HepG2 (cell line): ENCODE measurements at regions not wholly inside any gene's neighbourhood (a gene's known extent, or its start where the extent isn't known, plus 50 kb on each side); places are given as distances from the start of the nearest gene placed in this dataset.

Experiments used
- ATAC-seq: fragments of 200-7000 bp; cut with Tn5 transposase; 3 replicates; pipeline ENCODE4 v1.9.1; 2020; ENCODE audit warnings: mild to moderate bottlenecking, moderate library complexity
- BruUV-seq: library from RNA; stranded (reverse); fragments of 400-500 nt; replicated peaks from 2 replicates; lab custom pipeline; 2021; lab: Mats Ljungman, UMichigan
- CTCF ChIA-PET: fragments of 300-600 bp; formaldehyde crosslinking; extraction: SDS; loops from one replicate; lab custom pipeline; 2021; ENCODE audit warnings: low total read pairs, inconsistent platforms, low intra/inter-chr PET ratio; lab: Yijun Ruan, JAX
- POLR2A ChIA-PET: fragments of 350-600 bp; sonication (Branson Sonifier 250); formaldehyde crosslinking; loops from one replicate; lab custom pipeline; 2020; ENCODE audit warnings: antibody characterized with exemption, inconsistent platforms; lab: Yijun Ruan, JAX
- DNase-seq: peaks from one replicate; pipeline ENCODE4 v3.0.0-alpha.2; 2015; ENCODE audit warnings: low spot score
- FAIRE-seq: peaks from 3 replicates; lab custom pipeline; 2011; peaks lifted over from hg19 to GRCh38; lab: Jason Lieb, UNC
- H2AFZ ChIP-seq: one replicate; pipeline ENCODE4 v1.6.1; 2011; ENCODE audit warnings: low read length, inconsistent platforms
- H3K27ac ChIP-seq: fragments of 300-600 bp; 3 replicates; pipeline ENCODE4 v1.8.0; 2011; ENCODE audit warnings: mixed run types, mild to moderate bottlenecking, mixed read lengths, low read length, inconsistent platforms; ENCODE audit not compliant: insufficient read depth; ENCODE audit errors: extremely low read length
- H3K27me3 ChIP-seq, 2 experiments: fragments of 200-600 bp in 1 of 2; 2 replicates in 1 of 2; 3 replicates in 1 of 2; pipeline versions ENCODE4 v1.6.0 to v1.8.0; 2011; ENCODE audit warnings: low read length in 2 of 2, mild to moderate bottlenecking in 2 of 2, moderate library complexity in 2 of 2, inconsistent platforms in 1 of 2; ENCODE audit not compliant: insufficient read depth in 2 of 2, control insufficient read depth in 1 of 2
- H3K36me3 ChIP-seq, 2 experiments: fragments of 200-600 bp in 1 of 2; replicated peaks in 1 of 2; 2 replicates in 1 of 2; 3 replicates in 1 of 2; pipeline versions ENCODE4 v1.5.1 to v1.8.0; 2011; ENCODE audit warnings: low read length in 2 of 2, inconsistent platforms in 1 of 2; ENCODE audit not compliant: insufficient read depth in 2 of 2, control insufficient read depth in 1 of 2
- H3K4me1 ChIP-seq: 2 replicates; pipeline ENCODE4 v1.5.1; 2012; ENCODE audit warnings: low read length, inconsistent platforms; ENCODE audit not compliant: insufficient read depth
- H3K4me2 ChIP-seq: 2 replicates; pipeline ENCODE4 v1.6.0; 2011; ENCODE audit warnings: low read depth, low read length, inconsistent platforms
- H3K4me3 ChIP-seq, 3 experiments: fragments of 200-600 bp in 1 of 3; sonication (generic), shearing (Covaris generic) in 1 of 3; replicated peaks in 1 of 3; 2 replicates each; pipeline ENCODE4 v1.5.1; 2011 to 2016; ENCODE audit warnings: low read length in 3 of 3, inconsistent platforms in 2 of 3, low read depth in 2 of 3, mild to moderate bottlenecking in 2 of 3, control low read depth in 1 of 3, mixed read lengths in 1 of 3; ENCODE audit not compliant: insufficient read depth in 1 of 3
- H3K79me2 ChIP-seq: one replicate; pipeline ENCODE4 v1.6.1; 2011; ENCODE audit warnings: low read length, inconsistent platforms; ENCODE audit not compliant: insufficient read depth
- H3K9ac ChIP-seq: 2 replicates; pipeline ENCODE4 v1.6.0; 2011; ENCODE audit warnings: mild to moderate bottlenecking, low read depth, low read length, inconsistent platforms; ENCODE audit not compliant: insufficient read depth
- H3K9me3 ChIP-seq: 2 replicates; pipeline ENCODE4 v1.5.1; 2012; ENCODE audit warnings: mild to moderate bottlenecking, low read length
- H4K20me1 ChIP-seq: 2 replicates; pipeline ENCODE4 v1.6.0; 2011; ENCODE audit warnings: inconsistent platforms, mild to moderate bottlenecking, low read length, moderate library complexity; ENCODE audit not compliant: insufficient read depth
- AHR ChIP-seq: IDR thresholded peaks from 2 replicates; pipeline ENCODE4 v1.6.1; 2018; ENCODE audit warnings: missing genetic modification reagents, missing compliant biosample characterization
- BATF2 ChIP-seq: sonication (generic); formaldehyde crosslinking; IDR thresholded peaks from 2 replicates; pipeline ENCODE4 v1.8.0; 2022; ENCODE audit warnings: mild to moderate bottlenecking, missing genetic modification reagents, moderate library complexity
- CREM ChIP-seq, 2 experiments: sonication (generic) in 1 of 2; formaldehyde crosslinking in 1 of 2; IDR thresholded peaks; 2 replicates each; pipeline versions ENCODE4 v1.4.0 to v1.6.1; 2016 to 2020; ENCODE audit warnings: antibody characterized with exemption in 1 of 2, mild to moderate bottlenecking in 1 of 2, missing genetic modification reagents in 1 of 2
- FOXO4 ChIP-seq: sonication (generic); formaldehyde crosslinking; conservative IDR thresholded peaks from 2 replicates; pipeline ENCODE4 v1.8.1; 2023; ENCODE audit warnings: missing genetic modification reagents
- HCFC1 ChIP-seq: fragments of 150-350 bp; IDR thresholded peaks from 2 replicates; pipeline ENCODE4 v1.6.1; 2014; ENCODE audit warnings: low read depth, low read length
- MAFG ChIP-seq: sonication (generic); formaldehyde crosslinking; IDR thresholded peaks from 2 replicates; pipeline ENCODE4 v1.5.1; 2020; ENCODE audit warnings: mild to moderate bottlenecking, missing genetic modification reagents
- MTA1 ChIP-seq: sonication (generic); formaldehyde crosslinking; IDR thresholded peaks from 2 replicates; pipeline ENCODE4 v1.4.0; 2020; ENCODE audit warnings: missing genetic modification reagents, mild to moderate bottlenecking, borderline replicate concordance
- RFX1 ChIP-seq: fragments of 450-650 bp; IDR thresholded peaks from 2 replicates; pipeline ENCODE4 v1.6.1; 2017
- TAF1 ChIP-seq: sonication (generic); formaldehyde crosslinking; IDR thresholded peaks from 2 replicates; pipeline ENCODE4 v1.4.0; 2020; ENCODE audit warnings: missing genetic modification reagents
- ZBED4 ChIP-seq: sonication (generic); formaldehyde crosslinking; IDR thresholded peaks from 2 replicates; pipeline ENCODE4 v1.4.0; 2020; ENCODE audit warnings: missing genetic modification reagents, borderline replicate concordance
- ZBTB21 ChIP-seq: sonication (generic); formaldehyde crosslinking; IDR thresholded peaks from 2 replicates; pipeline ENCODE4 v1.4.0; 2020; ENCODE audit warnings: missing genetic modification reagents
- ZBTB39 ChIP-seq: sonication (generic); formaldehyde crosslinking; IDR thresholded peaks from 2 replicates; pipeline ENCODE4 v1.5.0; 2020; ENCODE audit warnings: missing genetic modification reagents
- ZNF24 ChIP-seq: fragments of 450-650 bp; IDR thresholded peaks from 2 replicates; pipeline ENCODE4 v1.6.1; 2017; ENCODE audit warnings: antibody characterized with exemption, mild to moderate bottlenecking
- ZNF329 ChIP-seq: sonication (generic); formaldehyde crosslinking; IDR thresholded peaks from 2 replicates; pipeline ENCODE4 v1.9.0; 2021; ENCODE audit warnings: low read depth, mild to moderate bottlenecking, missing genetic modification reagents
- ZNF639 ChIP-seq: conservative IDR thresholded peaks from 2 replicates; pipeline ENCODE4 v1.6.1; 2018; ENCODE audit warnings: missing genetic modification reagents
- ZNF777 ChIP-seq: sonication (generic); formaldehyde crosslinking; IDR thresholded peaks from 2 replicates; pipeline ENCODE4 v1.4.0; 2020; ENCODE audit warnings: missing genetic modification reagents
- WGBS: methylation state at CpG from one replicate; pipeline ENCODE4 v1.1.6; 2017; ENCODE audit warnings: low lambda C conversion rate; 5-methylcytosine and 5-hydroxymethylcytosine counted together
- in situ Hi-C: cut with HindIII; loops from 2 replicates; pipeline ENCODE4 v1.10.0; 2017; ENCODE audit warnings: low pct_unique_long_range_greater_than_20kb; ENCODE audit not compliant: extremely low pct_ligation_motif_present
- intact Hi-C: fragments of 100-400 bp; cut with micrococcal nuclease; formaldehyde crosslinking; loops from one replicate; pipeline ENCODE4 v1.10.0; 2022; ENCODE audit not compliant: unreplicated experiment

- Histone ChIP-seq H3K27me3 (no peaks in the 10 kb centered on the region), H3K4me3 (no peak overlapping the region), H4K20me1 (no peaks in the 10 kb centered on the region), H3K36me3 (no peaks in the 10 kb centered on the region), H2AFZ (no peak overlapping the region), H3K4me1 (peaks cover 53% of the 10 kb centered on the region), H3K9me3 (no peaks in the 10 kb centered on the region)
- in situ Hi-C loops: no loop called here
- BruUV-seq: no TSS peak
- intact Hi-C loops: no loop called here
- DNase-seq: no peak
- no peak for ATAC-seq
- TF ChIP-seq ZNF24 (no peak), FOXO4 (CRISPR knock-in tag) (no peak), ZNF777 (no peak), MAFG (CRISPR knock-in tag) (no peak), MTA1 (CRISPR knock-in tag) (no peak), ZBTB21 (CRISPR knock-in tag) (no peak), ZBTB39 (CRISPR knock-in tag) (no peak), ZNF639 (CRISPR knock-in tag) (no peak), TAF1 (CRISPR knock-in tag) (no peak), BATF2 (no peak), ZBED4 (CRISPR knock-in tag) (no peak), RFX1 (no peak), ZNF329 (CRISPR knock-in tag) (no peak), HCFC1 (no peak), AHR (CRISPR knock-in tag) (no peak), CREM (IDR thresholded peaks at IDR 0.05) (no peak), CREM (CRISPR knock-in tag; IDR thresholded peaks at IDR 0.05) (no peak)
- TF ChIP-seq, all 625 proteins: peak for 0
- POLR2A ChIA-PET: no interaction called here
- WGBS: 54% methylated on average over 6 of the region's 6 CpGs
- FAIRE-seq: no peak
- H3K79me2 ChIP-seq: no peaks in the 10 kb centered on the region
- CTCF ChIA-PET: no interaction called here
- H3K9ac ChIP-seq: no peak overlapping the region
- H3K4me2 ChIP-seq: no peak overlapping the region
- no peak overlapping the region for H3K27ac ChIP-seq
Observed at GRCh38 chr2:100766256-100766655, 53.7 kb upstream of the NPAS2 start.
